NT2/D1 (cell line): ENCODE measurements at regions not wholly inside any gene's neighbourhood (a gene's known extent, or its start where the extent isn't known, plus 50 kb on each side); places are given as distances from the start of the nearest gene placed in this dataset.
A peak's percentile ranks its signal among the peaks of the same experiment; 100 is the strongest.

ENCODE experiments used
- DNase-seq: peaks from one replicate; pipeline ENCODE4 v3.0.0-alpha.2; 2011; ENCODE audit warnings: low read depth, low spot score
- H3K27me3 ChIP-seq: 2 replicates; pipeline ENCODE4 v1.6.0; 2011; ENCODE audit warnings: mild to moderate bottlenecking; ENCODE audit not compliant: insufficient read length, insufficient read depth
- H3K36me3 ChIP-seq: 2 replicates; pipeline ENCODE4 v1.6.1; 2011; ENCODE audit warnings: mild to moderate bottlenecking, low read length, mixed read lengths; ENCODE audit not compliant: insufficient read depth, insufficient read length
- H3K4me1 ChIP-seq: 2 replicates; pipeline ENCODE4 v1.5.1; 2011; ENCODE audit not compliant: insufficient read depth, insufficient read length
- H3K4me3 ChIP-seq: 2 replicates; pipeline ENCODE4 v1.5.1; 2011; ENCODE audit warnings: low read depth; ENCODE audit not compliant: insufficient read length
- H3K9ac ChIP-seq: 2 replicates; pipeline ENCODE4 v1.6.0; 2011; ENCODE audit warnings: low read depth; ENCODE audit not compliant: insufficient read length
- H3K9me3 ChIP-seq: 2 replicates; pipeline ENCODE4 v1.5.1; 2011; ENCODE audit warnings: mild to moderate bottlenecking, low read length; ENCODE audit not compliant: insufficient read depth
- SUZ12 ChIP-seq: IDR thresholded peaks from 2 replicates; pipeline ENCODE4 v1.6.1; 2011; ENCODE audit not compliant: insufficient read length, insufficient read depth; ENCODE audit errors: extremely low read depth
- YY1 ChIP-seq: IDR thresholded peaks from 2 replicates; pipeline ENCODE4 v1.6.1; 2011; ENCODE audit not compliant: insufficient read length, insufficient read depth
- ZNF274 ChIP-seq: IDR thresholded peaks from 2 replicates; pipeline ENCODE4 v1.6.1; 2011; ENCODE audit warnings: mild to moderate bottlenecking, low read depth, low read length

DNA sequence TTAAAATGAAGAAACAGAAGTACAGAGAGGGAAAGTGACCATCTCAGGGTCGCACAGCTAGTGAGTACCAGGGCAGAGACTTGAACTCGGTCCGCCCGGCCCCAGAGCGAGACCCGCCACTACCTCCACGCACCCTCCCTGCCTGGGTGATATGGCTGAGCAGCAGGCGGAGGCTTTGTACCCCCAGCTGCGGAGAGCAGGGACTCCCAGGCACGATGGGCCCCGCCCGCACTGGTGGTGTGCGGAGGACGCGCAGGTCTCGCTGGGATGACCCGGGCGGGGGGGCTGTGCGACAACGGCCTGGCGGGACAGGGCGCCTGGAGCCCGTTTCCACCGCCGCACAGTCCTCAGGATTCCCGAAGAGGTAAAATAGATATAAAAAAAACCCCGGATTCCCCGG lies 64.7 kb upstream of the LARP1 start:
- no peak overlapping the region for H3K9ac ChIP-seq
- no peaks in the 10 kb centered on the region for H3K36me3 ChIP-seq
- H3K4me1 ChIP-seq, result peaks cover 3% of the 10 kb centered on the region
- H3K9me3 ChIP-seq, result peaks cover 14% of the 10 kb centered on the region; the same call in 1 of the 2 replicates
- no peak for DNase-seq
- TF ChIP-seq SUZ12 (no peak), ZNF274 (no peak), YY1 (no peak)
- no peaks in the 10 kb centered on the region for H3K27me3 ChIP-seq
- H3K4me3 ChIP-seq, result no peak overlapping the region

DNA sequence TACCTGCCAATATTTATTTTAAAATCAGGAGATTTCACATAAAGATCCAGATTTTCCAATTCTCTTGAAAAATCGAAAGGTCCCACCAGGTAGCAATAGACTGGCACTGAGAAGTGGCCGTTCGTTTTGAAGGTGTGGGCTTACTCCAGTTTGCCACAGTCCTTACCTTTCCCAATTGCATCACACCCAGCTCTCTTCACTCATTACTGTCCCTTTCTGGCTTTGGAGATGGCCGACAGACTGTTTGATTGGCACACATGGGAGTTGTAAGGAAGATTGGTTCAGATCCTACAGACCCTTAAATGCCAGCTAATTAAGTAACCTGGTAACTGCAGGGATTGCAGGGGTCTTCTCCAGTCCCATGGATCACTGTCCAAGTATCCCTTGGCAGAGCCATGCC lies 68.7 kb upstream of the LARP1 start:
- TF ChIP-seq YY1 (no peak), SUZ12 (no peak), ZNF274 (no peak)
- DNase-seq, result no peak
- no peaks in the 10 kb centered on the region for H3K27me3 ChIP-seq
- no peaks in the 10 kb centered on the region for H3K4me1 ChIP-seq
- no peaks in the 10 kb centered on the region for H3K36me3 ChIP-seq
- H3K9me3 ChIP-seq, result peaks cover 14% of the 10 kb centered on the region; the same call in 1 of the 2 replicates
- no peak overlapping the region for H3K4me3 ChIP-seq
- no peak overlapping the region for H3K9ac ChIP-seq

DNA sequence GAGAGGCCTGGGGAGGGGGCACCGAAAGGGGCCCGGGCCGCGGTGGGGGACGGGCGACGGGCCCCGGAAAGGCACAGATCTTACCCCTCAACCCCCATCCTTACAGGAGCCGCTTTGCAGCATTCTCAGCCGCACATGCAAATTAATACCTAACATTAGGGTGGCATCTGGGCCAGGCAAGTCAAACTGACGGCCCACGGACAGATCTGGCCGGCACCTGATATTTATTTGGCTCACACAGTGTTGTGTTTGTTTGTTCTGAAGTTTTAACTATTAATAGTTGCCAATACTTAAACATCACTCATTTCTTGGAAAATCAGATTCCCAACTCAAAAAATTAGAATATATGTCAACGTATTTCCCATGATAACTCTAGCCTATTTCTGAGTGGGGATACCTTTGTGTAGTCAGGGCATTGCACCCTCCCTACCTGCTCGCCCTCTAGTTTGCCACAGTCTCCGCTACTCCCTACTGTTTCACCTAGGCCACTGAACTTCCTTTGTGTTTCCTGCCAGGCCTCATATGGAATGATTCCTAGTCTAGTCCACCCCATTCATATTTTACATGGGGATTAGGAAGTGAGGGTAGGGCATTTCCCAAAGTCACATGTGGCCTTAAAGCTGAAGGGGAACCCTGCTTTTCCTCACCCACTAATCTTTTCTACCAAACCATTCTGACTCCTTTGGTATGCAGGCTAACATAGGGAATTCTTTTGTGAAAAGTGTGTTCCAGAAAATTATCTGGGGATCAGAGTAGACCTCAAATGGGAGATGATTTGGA lies 71.9 kb upstream of the LARP1 start:
- Histone ChIP-seq H3K4me1 (no peaks in the 10 kb centered on the region), H3K36me3 (no peaks in the 10 kb centered on the region), H3K9me3 (peaks cover 14% of the 10 kb centered on the region; the same call in 1 of the 2 replicates), H3K4me3 (peak overlapping the region; percentile 37), H3K27me3 (no peaks in the 10 kb centered on the region), H3K9ac (peak overlapping the region; percentile 56)
- TF ChIP-seq SUZ12 (no peak), YY1 (no peak), ZNF274 (no peak)
- DNase-seq, result no peak

DNA sequence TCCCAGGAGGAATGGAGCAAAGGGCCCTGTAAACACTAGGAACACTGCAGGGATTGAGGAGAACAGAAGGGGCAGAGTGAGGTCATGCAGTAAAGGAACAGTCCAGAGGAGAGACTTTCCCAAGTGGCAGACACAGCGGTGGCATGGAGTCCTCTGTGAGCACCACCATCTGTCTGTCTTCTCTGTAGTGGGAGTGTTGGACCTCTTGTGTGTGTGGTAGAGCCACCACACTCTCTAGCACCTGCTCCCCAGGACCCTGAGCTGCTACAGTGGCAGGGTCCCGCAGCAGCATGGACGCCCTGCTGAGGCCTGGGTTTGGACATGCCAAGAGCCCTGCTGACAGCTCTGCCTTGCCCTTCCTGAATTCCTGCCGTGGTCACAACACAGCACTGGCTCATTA lies 75.7 kb upstream of the LARP1 start:
- Histone ChIP-seq H3K36me3 (no peaks in the 10 kb centered on the region), H3K27me3 (no peaks in the 10 kb centered on the region), H3K4me1 (no peaks in the 10 kb centered on the region), H3K9ac (no peak overlapping the region), H3K9me3 (no peaks in the 10 kb centered on the region), H3K4me3 (no peak overlapping the region)
- TF ChIP-seq SUZ12, result no peak
- no peak for TF ChIP-seq YY1
- TF ChIP-seq ZNF274, result no peak
- DNase-seq, result no peak

DNA sequence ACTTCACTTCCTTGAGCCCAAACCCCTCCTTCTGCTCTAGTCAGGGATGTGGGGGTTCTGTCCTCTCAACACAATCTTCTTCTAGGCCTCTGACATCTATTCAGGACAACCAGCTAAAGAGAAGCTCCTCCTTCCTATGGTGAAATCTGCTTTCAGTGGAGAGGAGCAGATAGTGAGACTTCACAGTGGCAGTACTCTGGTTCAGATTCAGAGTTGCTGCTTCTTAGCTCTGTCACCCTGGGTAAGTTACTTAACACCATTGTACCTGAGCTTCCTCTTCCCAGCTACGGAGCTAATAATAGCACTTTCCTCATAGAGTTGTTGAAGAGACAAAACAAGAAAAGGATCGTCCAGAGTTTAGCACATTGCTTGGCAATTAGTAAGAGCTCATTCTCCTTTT lies 77.3 kb upstream of the LARP1 start:
- H3K4me1 ChIP-seq, result no peaks in the 10 kb centered on the region
- no peaks in the 10 kb centered on the region for H3K27me3 ChIP-seq
- no peak for TF ChIP-seq ZNF274
- no peak for TF ChIP-seq YY1
- no peak for TF ChIP-seq SUZ12
- no peak overlapping the region for H3K4me3 ChIP-seq
- H3K9ac ChIP-seq, result no peak overlapping the region
- no peak for DNase-seq
- no peaks in the 10 kb centered on the region for H3K36me3 ChIP-seq
- no peaks in the 10 kb centered on the region for H3K9me3 ChIP-seq

DNA sequence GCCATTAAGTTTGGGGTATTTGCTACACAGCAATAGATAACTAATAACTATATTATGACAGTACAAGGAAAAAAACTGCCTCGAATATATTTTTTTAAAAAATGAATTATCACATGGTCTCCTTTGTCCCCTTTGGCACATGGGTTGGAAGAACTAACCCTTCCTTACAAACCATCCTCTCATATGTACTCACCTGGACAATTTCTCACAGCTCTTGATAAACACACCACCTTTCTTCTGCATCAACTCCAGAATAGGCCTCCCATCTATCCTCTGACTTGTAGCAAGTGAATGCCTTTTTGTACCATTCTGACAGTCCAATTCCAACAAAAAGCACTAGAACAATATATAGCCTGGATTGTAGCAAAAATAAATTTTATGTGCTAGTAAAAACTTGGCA lies 78.7 kb upstream of the LARP1 start:
- Histone ChIP-seq H3K9ac (no peak overlapping the region), H3K27me3 (no peaks in the 10 kb centered on the region), H3K4me1 (no peaks in the 10 kb centered on the region), H3K4me3 (no peak overlapping the region), H3K36me3 (no peaks in the 10 kb centered on the region), H3K9me3 (no peaks in the 10 kb centered on the region)
- DNase-seq, result no peak
- no peak for TF ChIP-seq ZNF274
- TF ChIP-seq YY1, result no peak
- TF ChIP-seq SUZ12, result no peak

DNA sequence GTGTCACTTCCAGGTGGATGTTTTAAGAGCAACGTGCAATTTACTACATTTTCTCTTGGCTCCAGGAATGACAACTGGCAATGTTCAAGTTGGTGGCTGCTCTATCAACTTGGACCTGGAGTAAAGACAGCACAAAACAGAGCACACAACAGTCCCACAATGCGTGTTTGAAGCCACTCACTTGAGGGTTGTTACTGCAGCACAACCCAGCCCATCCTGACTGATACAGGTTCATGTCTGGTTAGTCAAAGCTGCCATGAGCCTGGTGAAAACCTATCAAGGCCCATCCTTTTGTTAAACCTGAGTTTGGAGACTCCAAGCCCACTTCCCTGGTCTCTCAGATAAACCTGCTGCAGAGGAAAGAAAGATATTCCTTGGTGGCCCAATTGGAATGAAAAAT lies 81.1 kb upstream of the LARP1 start:
- no peak for DNase-seq
- TF ChIP-seq SUZ12 (no peak), YY1 (no peak), ZNF274 (no peak)
- H3K36me3 ChIP-seq, result no peaks in the 10 kb centered on the region
- H3K27me3 ChIP-seq, result no peaks in the 10 kb centered on the region
- no peaks in the 10 kb centered on the region for H3K4me1 ChIP-seq
- no peak overlapping the region for H3K9ac ChIP-seq
- H3K4me3 ChIP-seq, result no peak overlapping the region
- H3K9me3 ChIP-seq, result no peaks in the 10 kb centered on the region
